HG03280 (cell line): ENCODE measurements at regions not wholly inside any gene's neighbourhood (a gene's known extent, or its start where the extent isn't known, plus 50 kb on each side); places are given as distances from the start of the nearest gene placed in this dataset.

Experiments
- ATAC-seq: cut with Tn5 transposase; IDR thresholded peaks from one replicate; pipeline ENCODE4 v1.9.1; 2021; ENCODE audit warnings: mild to moderate bottlenecking, moderate library complexity; ENCODE audit not compliant: unreplicated experiment

- ATAC-seq = no peak
These were observed 1246.5 kb downstream of the OTOL1 start for GRCh38 chr3:162743091-162743490.

DNA sequence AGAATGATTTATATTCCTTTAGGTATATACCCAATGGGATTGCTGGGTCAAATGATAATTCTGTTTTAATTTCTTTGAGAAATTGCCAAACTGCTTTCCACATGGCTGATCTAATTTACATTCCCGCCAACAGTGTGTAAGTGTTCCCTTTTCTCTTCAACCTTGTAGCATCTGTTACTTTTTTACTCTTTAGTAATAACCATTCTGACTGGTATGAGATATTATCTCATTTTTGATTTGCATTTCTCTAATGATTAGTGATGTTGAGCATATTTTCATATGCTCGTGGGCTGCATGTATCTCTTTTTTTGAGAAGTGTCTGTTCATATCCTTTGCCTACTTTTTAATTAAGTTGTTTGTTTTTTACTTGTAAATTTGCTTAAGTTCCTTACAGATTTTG is 1264.2 kb downstream of the OTOL1 start:
- ATAC-seq = no peak

DNA sequence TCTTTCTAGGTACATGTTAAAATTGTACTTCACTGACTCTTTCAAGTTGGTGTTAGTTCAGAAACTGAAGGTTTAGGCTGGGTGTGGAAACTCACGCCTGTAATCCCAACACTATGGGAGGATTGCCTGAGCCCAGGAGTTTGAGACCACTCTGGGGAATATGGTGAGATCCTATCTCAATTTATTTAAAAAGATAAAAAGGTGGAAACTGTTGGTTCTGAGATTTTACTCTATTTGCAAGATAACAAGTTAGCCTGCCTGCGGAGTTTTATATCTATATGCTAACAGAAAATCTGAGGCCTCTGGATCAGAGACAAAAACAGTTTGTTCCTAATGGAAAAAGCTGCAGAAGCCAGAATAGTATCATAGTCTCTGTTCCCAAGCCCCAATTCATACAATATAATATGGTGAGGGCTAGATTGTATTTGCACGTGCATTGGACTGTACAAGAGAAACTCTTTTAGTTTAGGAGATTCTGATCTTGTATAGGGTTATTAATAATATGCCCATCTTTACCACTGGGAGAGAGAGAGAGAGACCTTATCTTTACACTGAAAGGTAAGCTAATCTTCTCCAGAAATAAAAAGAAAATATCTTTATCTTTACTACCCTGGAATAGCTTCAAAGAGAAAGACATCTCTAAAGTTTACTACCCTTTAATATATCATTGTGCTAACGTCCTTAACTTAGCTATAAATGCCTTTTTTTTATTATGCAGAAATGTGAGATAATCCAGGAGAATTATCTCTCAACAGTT is 1267.6 kb downstream of the OTOL1 start:
- no peak for ATAC-seq

GRCh38 chr3:162764808-162765071 is 1268.1 kb downstream of the OTOL1 start:
- ATAC-seq = no peak

DNA sequence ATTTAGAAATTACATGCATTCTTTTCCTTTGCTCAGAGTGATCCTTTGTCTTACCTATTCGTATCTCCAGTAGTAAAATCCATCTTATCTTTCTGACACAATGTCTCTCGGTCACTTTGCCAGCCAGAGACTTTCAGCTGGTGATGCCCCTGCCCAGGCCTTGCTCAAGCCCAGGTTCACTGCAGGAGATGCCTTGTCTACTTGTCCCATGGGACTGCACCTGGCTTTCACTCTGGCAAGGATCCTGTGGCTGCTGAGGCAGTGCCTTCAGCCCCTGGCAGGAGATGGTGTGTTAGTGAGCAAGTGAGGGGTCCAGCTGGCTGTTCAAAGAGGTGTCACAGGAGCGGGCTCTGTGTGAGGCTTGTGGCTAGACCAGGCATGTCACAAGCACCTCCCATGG is 1268.9 kb downstream of the OTOL1 start:
- no peak for ATAC-seq

DNA sequence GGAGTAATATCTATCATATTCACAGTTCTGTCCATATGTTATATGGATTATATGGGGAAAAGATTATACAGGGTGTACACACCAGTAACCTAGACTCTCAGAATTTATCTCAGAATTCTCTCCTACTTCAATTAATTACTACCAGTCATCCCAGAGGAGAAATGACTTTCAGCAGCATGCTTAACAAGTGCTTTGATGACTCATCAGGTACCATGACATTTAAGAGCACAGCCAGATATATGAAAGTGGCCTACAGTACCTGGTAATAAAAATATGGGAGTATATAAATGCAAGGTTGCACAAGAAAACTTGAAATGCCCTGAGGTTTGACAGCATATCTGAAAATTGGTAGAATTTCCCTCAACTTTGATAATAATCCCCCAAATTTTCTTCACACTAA is 1273.0 kb downstream of the OTOL1 start:
- ATAC-seq = no peak

GRCh38 chr3:162770551-162770950 is 1273.9 kb downstream of the OTOL1 start:
- no peak for ATAC-seq

DNA sequence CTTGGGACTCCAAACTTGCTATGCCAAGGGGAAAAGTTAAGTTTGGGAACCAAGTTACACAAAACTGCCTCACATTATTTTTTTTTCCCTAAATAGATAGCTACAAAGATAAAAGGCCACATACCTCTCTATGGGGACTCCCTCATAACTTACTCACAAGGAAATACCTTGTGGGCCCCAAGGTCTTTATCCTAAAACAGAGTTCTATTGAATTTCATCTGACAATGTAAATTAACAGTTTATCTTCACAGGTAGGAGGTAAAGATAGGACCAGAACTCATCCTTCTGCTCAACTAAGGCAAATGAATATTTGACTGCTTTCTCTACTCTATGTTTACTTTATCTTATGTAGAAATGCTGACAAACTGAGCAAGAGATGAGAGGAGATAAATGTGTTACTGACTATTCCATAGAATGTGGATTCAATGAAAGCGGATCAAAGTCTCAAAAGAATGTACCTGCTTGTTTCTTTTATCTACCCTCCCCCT is 1278.0 kb downstream of the OTOL1 start:
- ATAC-seq = no peak

- ATAC-seq = no peak
These were observed 1279.5 kb downstream of the OTOL1 start for GRCh38 chr3:162776148-162776547.

DNA sequence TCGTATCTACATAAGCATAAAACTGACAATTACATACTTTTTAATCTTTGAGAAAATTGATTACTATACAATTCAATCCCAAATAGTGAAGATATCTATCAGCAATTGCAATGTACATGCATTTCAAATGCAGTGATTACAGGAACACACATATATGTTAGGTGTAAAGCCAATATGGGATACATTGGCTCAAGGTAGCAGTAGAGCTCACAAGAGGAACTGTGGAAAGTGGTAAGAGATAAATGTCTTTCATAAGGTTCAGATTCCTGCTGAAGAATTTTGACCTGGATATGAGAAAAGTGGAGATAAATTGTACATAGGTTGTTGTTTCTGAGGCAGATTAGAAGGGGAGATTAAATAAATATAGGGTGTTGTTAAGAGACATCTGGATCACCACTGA is 1280.5 kb downstream of the OTOL1 start:
- ATAC-seq = no peak

DNA sequence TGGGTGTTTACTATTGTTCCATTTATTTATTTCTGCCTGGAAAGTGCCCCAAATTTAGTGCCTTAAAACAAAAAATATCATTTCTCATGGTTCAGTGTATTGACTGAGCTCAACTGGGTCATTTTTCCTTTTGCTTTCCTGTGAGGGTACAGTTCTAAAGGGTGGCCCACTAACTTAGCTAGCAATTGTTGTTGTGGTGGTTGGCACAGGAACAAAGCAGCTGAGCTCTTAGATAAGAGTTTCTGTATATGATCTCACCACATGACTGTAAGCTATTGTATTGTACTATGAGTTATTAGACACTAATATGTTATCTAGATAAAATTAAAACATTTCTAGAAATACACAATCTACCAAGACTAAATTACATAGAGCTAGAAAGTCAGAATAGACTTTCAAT is 1283.7 kb downstream of the OTOL1 start:
- no peak for ATAC-seq

- no peak for ATAC-seq
These were observed 1303.3 kb downstream of the OTOL1 start for GRCh38 chr3:162799910-162800309.

DNA sequence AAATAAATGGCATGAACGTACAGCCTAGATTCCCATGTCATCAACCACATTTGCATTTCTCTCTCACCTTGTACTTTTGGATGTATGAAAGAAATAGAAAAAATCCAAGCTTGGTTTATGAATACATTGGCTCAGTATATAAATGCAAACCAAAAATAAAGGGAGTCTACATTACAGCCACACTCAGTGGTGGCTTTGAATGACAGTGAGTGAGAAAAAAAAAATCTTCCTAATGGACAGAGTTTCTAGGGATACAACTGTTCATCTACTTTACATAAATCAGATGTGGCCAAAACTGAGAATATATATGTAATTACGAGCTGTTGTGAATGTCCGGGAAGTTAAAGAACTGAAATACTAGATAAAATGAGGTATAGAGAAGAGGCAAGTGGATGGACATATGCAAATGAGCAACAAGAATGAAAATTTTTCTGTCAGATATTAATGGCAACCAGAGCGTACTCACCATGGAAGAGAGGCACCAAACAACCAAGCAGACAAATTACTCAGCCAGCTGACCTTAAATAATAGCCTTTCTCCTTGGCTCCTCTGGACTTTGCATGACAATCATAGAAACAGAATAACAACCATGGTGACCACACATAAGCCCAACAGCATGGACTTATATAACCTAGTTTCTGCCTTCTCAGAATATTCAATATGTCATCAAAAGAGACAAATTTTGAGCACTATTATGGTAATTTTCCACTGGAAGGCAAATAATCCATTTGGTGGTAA is 1305.8 kb downstream of the OTOL1 start:
- ATAC-seq = no peak

- ATAC-seq = no peak
These were observed 1314.2 kb downstream of the OTOL1 start for GRCh38 chr3:162810776-162811175.

DNA sequence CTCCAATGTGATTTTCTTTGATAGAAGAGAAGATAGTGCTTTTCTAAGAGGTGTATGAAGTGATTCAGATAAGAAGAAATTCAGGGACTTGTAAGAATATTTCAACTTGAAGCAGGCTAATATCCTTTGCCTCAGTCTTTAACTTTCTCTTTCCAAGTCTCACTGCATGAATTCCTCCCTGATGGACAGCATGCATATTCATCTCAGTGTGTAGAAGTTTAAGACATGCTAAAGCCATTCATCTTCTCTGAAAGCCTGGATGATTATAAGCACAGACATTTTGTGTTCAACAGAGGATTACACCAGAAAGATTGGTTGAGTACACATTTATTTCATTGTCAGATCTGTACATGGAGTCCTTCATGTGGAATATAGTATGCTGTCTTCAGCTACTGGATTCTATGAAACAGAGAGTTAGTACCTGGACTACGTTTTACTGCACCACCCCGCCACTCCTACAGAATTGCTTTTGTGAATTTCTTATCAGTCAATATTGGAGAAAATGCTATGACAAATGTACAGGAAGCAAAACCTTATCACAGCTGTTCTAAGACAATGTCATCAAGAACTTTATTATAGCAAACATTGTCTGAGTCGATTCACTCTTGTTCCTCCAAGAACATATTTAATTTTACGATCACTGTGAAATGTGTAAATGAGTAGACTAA is 1346.1 kb downstream of the OTOL1 start:
- ATAC-seq = no peak

DNA sequence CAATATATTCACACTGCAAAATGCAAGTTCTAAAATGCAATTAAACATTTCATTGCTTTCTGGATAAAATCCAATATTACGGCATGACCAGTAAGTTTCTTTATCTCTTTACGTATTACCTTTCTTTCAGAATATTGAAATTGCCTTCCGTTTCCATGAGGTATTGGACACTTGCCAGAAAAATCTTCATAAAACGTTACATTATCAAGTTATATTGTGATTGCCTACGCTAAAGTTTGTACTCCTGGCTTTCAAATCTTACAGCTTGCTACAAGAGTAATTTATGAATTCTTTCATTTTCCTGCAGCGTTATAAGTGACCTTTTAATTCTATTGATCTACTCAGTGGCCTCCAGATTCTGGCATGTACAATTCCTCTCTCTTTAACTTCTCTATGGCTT is 1349.3 kb downstream of the OTOL1 start:
- ATAC-seq = no peak

- ATAC-seq = no peak
These were observed 1350.9 kb downstream of the OTOL1 start for GRCh38 chr3:162847511-162847910.

DNA sequence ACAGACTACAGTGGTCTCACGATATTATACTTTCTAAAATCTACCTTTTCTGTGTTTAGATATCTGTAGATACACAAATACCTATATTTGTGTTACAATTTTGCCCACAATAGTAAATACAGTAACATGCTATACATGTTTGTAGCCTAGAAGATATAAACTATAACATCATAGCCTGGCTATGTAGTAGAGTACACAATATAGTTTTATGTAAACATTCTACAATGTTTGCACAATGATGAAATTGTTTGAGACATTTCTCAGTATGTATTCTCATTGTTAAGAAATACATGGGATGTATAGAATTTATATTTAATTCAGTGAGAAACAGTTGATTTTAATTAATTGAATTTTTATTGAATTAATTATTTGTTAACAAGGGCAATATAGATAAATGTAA is 1367.0 kb downstream of the OTOL1 start:
- ATAC-seq = no peak

GRCh38 chr3:162865466-162865865 is 1368.9 kb downstream of the OTOL1 start:
- ATAC-seq = no peak

- ATAC-seq = no peak
These were observed 1382.5 kb downstream of the OTOL1 start for GRCh38 chr3:162879021-162879562.

DNA sequence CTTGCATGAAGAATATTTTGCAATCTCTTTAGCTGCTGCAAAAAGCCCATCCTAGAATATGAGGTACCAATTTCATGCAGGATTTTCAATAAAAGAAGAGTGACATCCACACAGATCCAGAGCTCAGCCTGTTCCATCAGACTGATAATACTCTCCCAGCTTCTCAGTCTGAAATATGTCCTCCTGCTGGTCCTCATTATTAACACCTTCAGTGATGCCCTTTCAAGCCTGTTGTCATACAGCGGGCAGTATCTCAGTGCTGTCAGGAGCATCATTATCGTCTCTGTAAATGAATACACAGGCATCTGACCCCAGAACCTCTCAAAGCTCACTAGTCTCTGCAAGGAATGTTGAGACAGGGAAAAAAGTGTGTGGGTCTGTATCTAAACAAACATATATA is 1387.8 kb downstream of the OTOL1 start:
- no peak for ATAC-seq
